Nephron progenitor cell (in vitro differentiated cells): ENCODE measurements at regions not wholly inside any gene's neighbourhood (a gene's known extent, or its start where the extent isn't known, plus 50 kb on each side); places are given as distances from the start of the nearest gene placed in this dataset.

Experiments used
- DNase-seq: peaks from one replicate; pipeline ENCODE4 v3.0.0; 2021
- H3K27ac Mint-ChIP-seq: 2 replicates; pipeline ENCODE4 v1.8.0; 2021; ENCODE audit warnings: mild to moderate bottlenecking, moderate library complexity, mixed read lengths
- H3K27me3 Mint-ChIP-seq: 2 replicates; pipeline ENCODE4 v1.8.0; 2021; ENCODE audit warnings: mild to moderate bottlenecking, low read depth, mixed read lengths; ENCODE audit not compliant: poor library complexity
- H3K36me3 Mint-ChIP-seq: 2 replicates; pipeline ENCODE4 v1.8.0; 2021; ENCODE audit warnings: low read depth, mixed read lengths
- H3K4me1 Mint-ChIP-seq: 2 replicates; pipeline ENCODE4 v1.8.0; 2021; ENCODE audit warnings: mixed read lengths
- H3K4me3 Mint-ChIP-seq: 2 replicates; pipeline ENCODE4 v1.8.0; 2021; ENCODE audit warnings: mild to moderate bottlenecking, moderate library complexity, mixed read lengths
- H3K9me3 Mint-ChIP-seq: 2 replicates; pipeline ENCODE4 v1.8.0; 2021; ENCODE audit warnings: mild to moderate bottlenecking, moderate library complexity, mixed read lengths
- TF ChIP-seq, protein P1 (sequence below): fragments of 200-600 bp; sonication (generic); IDR thresholded peaks from 2 replicates; pipeline ENCODE4 v1.5.0; 2021; ENCODE audit warnings: antibody characterized with exemption

DNA sequence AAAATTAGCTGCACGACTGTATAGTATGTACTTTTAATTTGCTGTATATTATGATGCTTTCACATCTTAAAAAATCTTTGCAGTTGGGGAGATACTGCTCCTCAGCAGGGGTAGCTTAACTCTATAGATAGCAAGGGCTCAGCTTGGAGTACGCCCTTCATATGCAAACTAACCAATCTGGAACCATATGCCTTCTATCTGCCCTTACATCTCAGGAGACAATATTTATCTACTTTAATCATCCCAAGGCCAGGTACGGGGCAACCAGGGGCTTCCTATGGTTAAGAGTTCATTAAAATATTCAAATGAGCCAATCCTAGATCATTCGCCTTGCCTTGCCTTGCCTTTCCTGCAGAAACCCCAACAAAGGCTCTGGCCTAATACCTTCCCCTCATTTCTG lies 204.1 kb upstream of the ZBTB20 start:
- Mint-ChIP-seq H3K36me3 (no peaks in the 10 kb centered on the region), H3K4me3 (no peak overlapping the region), H3K27me3 (peaks cover 5% of the 10 kb centered on the region), H3K9me3 (peaks cover 7% of the 10 kb centered on the region), H3K27ac (no peak overlapping the region), H3K4me1 (no peaks in the 10 kb centered on the region)
- DNase-seq = no peak
- TF ChIP-seq, protein P1, sequence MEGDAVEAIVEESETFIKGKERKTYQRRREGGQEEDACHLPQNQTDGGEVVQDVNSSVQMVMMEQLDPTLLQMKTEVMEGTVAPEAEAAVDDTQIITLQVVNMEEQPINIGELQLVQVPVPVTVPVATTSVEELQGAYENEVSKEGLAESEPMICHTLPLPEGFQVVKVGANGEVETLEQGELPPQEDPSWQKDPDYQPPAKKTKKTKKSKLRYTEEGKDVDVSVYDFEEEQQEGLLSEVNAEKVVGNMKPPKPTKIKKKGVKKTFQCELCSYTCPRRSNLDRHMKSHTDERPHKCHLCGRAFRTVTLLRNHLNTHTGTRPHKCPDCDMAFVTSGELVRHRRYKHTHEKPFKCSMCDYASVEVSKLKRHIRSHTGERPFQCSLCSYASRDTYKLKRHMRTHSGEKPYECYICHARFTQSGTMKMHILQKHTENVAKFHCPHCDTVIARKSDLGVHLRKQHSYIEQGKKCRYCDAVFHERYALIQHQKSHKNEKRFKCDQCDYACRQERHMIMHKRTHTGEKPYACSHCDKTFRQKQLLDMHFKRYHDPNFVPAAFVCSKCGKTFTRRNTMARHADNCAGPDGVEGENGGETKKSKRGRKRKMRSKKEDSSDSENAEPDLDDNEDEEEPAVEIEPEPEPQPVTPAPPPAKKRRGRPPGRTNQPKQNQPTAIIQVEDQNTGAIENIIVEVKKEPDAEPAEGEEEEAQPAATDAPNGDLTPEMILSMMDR = no peak

DNA sequence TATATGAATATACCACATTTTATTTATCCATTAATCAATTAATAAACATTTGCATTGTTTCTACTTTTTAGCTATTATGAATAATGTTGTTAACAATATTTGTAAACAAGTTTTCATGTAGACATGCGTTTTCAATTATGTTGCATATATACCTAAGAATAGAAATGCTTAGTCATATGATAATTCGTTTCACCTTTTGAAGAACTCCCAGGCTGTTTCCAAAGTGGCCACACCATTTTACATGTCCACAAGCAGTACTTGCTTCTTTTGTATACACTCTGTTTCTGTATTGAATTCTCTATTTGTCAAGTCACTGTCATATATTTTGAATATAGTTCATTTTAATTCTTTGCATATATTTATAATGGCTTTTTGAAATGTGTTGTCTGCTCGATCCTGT lies 206.9 kb upstream of the ZBTB20 start:
- Mint-ChIP-seq H3K4me1 (no peaks in the 10 kb centered on the region), H3K27me3 (peaks cover 5% of the 10 kb centered on the region), H3K4me3 (no peak overlapping the region), H3K36me3 (no peaks in the 10 kb centered on the region), H3K27ac (no peak overlapping the region), H3K9me3 (peaks cover 7% of the 10 kb centered on the region)
- TF ChIP-seq, protein P1 = no peak
- no peak for DNase-seq

DNA sequence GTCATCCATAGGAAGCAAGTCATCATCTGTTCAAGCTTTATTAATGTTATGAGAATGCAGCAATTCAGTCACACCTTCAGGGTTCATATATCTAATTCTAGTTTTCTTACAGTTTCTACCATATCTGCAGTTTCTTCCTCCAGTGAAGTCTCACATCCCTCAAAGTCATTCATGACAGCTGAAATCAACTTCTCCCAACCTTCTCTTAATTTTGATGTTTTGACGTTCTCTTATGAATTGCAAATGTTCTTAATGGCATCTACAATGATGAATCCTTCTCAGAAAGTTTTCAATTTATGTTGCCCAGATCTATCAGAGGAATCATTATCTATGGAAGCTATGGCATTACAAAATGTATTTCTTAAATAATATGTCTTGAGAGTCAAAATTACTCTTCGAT lies 210.4 kb upstream of the ZBTB20 start:
- H3K27ac Mint-ChIP-seq = no peak overlapping the region
- H3K4me3 Mint-ChIP-seq = no peak overlapping the region
- TF ChIP-seq, protein P1 = no peak
- H3K4me1 Mint-ChIP-seq = no peaks in the 10 kb centered on the region
- peaks cover 3% of the 10 kb centered on the region for H3K27me3 Mint-ChIP-seq
- no peaks in the 10 kb centered on the region for H3K36me3 Mint-ChIP-seq
- DNase-seq = no peak
- H3K9me3 Mint-ChIP-seq = peaks cover 7% of the 10 kb centered on the region

DNA sequence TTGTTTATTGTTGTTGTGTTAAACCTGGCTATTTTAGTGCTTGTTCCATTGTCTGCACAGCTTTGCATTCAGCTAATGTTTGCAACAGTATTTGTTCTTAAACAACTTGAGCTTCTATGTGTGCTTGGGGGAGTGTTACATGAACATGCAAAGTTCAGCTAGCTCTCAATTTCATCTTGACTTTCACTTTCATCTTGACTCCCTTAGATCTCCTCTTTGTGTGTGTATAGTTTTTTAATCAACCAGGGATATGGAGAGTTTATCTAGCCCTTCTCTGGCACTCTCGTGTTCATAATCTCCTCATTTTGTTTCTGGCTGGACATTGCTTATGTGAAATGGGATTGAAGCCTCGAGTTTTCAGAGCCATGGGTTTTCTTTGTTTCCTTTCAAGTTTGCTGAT lies 212.4 kb upstream of the ZBTB20 start:
- peaks cover 3% of the 10 kb centered on the region for H3K27me3 Mint-ChIP-seq

DNA sequence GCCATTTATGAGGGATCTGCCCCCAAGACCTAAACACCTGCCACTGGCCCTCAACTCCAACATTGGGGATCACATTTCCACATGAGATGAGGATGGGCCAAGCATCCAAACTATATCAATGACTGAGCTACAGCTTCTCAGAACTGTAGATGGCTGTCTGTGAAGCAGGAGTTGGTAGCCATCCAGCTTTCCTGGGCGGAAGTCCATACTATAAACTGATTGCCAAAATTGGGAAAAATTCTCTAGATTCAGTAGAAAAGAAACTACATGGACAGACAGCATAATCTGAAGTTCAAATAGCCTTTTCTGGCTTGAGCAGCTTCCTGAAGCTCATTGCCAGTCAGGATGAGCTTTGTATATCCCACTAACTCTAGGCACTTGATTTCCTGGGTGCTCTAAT lies 214.7 kb upstream of the ZBTB20 start:
- H3K9me3 Mint-ChIP-seq = no peaks in the 10 kb centered on the region
- no peaks in the 10 kb centered on the region for H3K27me3 Mint-ChIP-seq
- no peaks in the 10 kb centered on the region for H3K36me3 Mint-ChIP-seq
- H3K4me3 Mint-ChIP-seq = no peak overlapping the region
- H3K4me1 Mint-ChIP-seq = no peaks in the 10 kb centered on the region
- TF ChIP-seq, protein P1 = no peak
- no peak for DNase-seq
- no peak overlapping the region for H3K27ac Mint-ChIP-seq

More for the DNA sequence above, 212.4 kb upstream of the ZBTB20 start:
- no peak overlapping the region for H3K4me3 Mint-ChIP-seq
- H3K36me3 Mint-ChIP-seq = no peaks in the 10 kb centered on the region
- no peak for DNase-seq
- no peaks in the 10 kb centered on the region for H3K4me1 Mint-ChIP-seq
- peaks cover 7% of the 10 kb centered on the region for H3K9me3 Mint-ChIP-seq
- no peak overlapping the region for H3K27ac Mint-ChIP-seq
- TF ChIP-seq, protein P1 = no peak

DNA sequence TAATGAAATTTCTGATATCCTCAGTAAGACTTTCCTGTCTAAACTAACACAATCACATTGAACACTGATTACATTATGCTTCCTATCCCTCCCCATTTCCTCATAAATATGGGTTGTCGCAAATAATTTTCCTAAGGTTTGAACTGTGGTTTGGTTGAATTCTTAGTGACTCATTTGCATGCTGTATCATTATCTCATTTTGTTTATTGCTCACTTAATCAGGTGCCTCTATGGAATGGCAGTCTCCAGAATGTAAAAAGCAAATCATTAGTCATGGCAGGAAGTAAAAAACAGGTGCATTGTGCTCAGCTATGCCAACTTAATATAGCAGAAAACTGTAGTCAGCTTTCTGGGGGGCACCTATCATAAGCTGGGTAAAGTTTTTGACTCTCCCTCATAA lies 216.0 kb upstream of the ZBTB20 start:
- H3K4me1 Mint-ChIP-seq = no peaks in the 10 kb centered on the region
- no peaks in the 10 kb centered on the region for H3K27me3 Mint-ChIP-seq
- no peak for DNase-seq
- TF ChIP-seq, protein P1 = no peak
- no peak overlapping the region for H3K27ac Mint-ChIP-seq
- H3K9me3 Mint-ChIP-seq = no peaks in the 10 kb centered on the region
- no peaks in the 10 kb centered on the region for H3K36me3 Mint-ChIP-seq
- no peak overlapping the region for H3K4me3 Mint-ChIP-seq
